B cell (primary cell): ENCODE measurements at regions not wholly inside any gene's neighbourhood (a gene's known extent, or its start where the extent isn't known, plus 50 kb on each side); places are given as distances from the start of the nearest gene placed in this dataset.

Experiments used
- CTCF ChIP-seq: fragments of 200-600 bp; IDR thresholded peaks from one replicate; pipeline ENCODE4 v1.8.0; 2022; ENCODE audit warnings: antibody characterized with exemption, mild to moderate bottlenecking
- EZH2 ChIP-seq: IDR thresholded peaks from 2 replicates; pipeline ENCODE4 v1.6.1; 2012; ENCODE audit warnings: borderline replicate concordance, low read depth, mild to moderate bottlenecking, moderate library complexity, low read length; ENCODE audit not compliant: insufficient read depth, poor library complexity, severe bottlenecking

GRCh38 chr9:84393266-84393950 lies 52.9 kb upstream of the SLC28A3 start:
- TF ChIP-seq EZH2 (no peak), CTCF (no peak)
